H7 (cell line): ENCODE measurements at regions not wholly inside any gene's neighbourhood (a gene's known extent, or its start where the extent isn't known, plus 50 kb on each side); places are given as distances from the start of the nearest gene placed in this dataset.
"Not testable (repeated sequence)": the region's sequence is repeated elsewhere in the genome, so short reads cannot be mapped to it uniquely, and the experiment has no call there.

Experiments used
- DNase-seq: peaks from one replicate; pipeline ENCODE4 v3.0.0; 2012
- H3K27me3 ChIP-seq: 2 replicates; pipeline ENCODE4 v1.6.0; 2011; ENCODE audit warnings: mild to moderate bottlenecking, low read length; ENCODE audit not compliant: control insufficient read depth, insufficient read depth
- H3K36me3 ChIP-seq: replicated peaks from 2 replicates; pipeline ENCODE4 v1.5.1; 2011; ENCODE audit warnings: low read length; ENCODE audit not compliant: control insufficient read depth, insufficient read depth
- H3K4me3 ChIP-seq: 2 replicates; pipeline ENCODE4 v1.5.1; 2011; ENCODE audit warnings: low read depth, mild to moderate bottlenecking, control low read depth, low read length, moderate library complexity; ENCODE audit not compliant: insufficient read depth

DNA sequence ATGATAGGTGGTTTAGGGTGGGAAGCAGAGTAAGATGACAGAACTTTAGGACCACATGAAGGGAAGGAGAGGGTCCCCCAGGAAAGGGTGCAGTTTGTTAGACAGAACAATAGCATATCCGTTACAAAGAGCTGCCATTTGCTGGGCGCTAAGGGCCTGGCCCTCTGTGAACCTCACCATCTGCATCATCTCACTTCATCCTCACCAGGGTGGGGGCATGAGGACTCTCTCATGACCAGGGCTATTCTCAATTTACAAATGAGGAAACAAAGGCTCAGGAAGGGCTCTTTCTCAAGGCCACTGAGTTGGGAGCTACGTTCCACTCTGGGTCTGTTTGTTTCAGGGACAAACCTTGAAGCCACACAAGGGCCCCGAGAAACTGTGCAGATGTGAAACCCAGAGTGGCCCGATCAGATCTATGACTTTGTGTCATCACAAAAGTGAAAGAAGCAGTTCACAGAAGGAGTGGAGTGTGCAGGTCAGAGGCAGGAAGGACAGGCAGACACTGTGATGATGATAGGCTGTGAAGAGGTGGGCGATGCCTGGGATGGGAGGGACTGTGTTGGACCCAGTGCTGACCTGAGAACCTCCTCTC, 304.8 kb upstream of the PLGLB2 start:
- not testable (repeated sequence) for H3K27me3 ChIP-seq, DNase-seq, H3K36me3 ChIP-seq, H3K4me3 ChIP-seq

- H3K36me3 ChIP-seq, DNase-seq, H3K4me3 ChIP-seq, H3K27me3 ChIP-seq: not testable (repeated sequence)
Measured at GRCh38 chr2:87444951-87445350, 302.9 kb upstream of the PLGLB2 start.

- H3K27me3 ChIP-seq, H3K4me3 ChIP-seq, H3K36me3 ChIP-seq, DNase-seq: not testable (repeated sequence)
Measured at GRCh38 chr2:87445613-87446312, 302.1 kb upstream of the PLGLB2 start.

- H3K4me3 ChIP-seq, H3K36me3 ChIP-seq, DNase-seq, H3K27me3 ChIP-seq: not testable (repeated sequence)
Measured at GRCh38 chr2:87446313-87446696, 301.6 kb upstream of the PLGLB2 start.

DNA sequence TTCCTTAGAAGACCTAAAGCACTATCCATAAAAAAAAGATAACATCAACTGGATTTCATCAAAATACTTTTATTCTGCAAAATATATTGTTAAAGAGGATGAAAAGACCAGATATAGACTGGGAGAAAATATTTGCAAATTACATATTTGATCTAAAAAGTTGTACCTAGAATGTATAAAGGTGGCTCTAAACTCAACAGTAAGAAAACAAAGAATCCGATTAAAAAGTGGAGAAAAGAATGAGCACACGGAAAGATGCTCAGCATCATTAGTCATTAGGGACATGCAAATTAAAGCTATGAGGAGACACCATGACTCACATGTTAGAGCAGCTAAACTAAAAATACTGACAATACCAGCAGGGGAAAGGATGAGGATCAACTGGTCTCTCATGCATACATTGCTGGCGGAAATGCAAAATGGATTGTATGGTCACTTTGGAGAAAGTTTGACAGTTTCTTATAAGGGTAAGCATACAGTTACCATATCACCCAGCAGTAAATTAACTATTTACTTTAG, 298.4 kb upstream of the PLGLB2 start:
- not testable (repeated sequence) for H3K27me3 ChIP-seq, H3K4me3 ChIP-seq, DNase-seq, H3K36me3 ChIP-seq

DNA sequence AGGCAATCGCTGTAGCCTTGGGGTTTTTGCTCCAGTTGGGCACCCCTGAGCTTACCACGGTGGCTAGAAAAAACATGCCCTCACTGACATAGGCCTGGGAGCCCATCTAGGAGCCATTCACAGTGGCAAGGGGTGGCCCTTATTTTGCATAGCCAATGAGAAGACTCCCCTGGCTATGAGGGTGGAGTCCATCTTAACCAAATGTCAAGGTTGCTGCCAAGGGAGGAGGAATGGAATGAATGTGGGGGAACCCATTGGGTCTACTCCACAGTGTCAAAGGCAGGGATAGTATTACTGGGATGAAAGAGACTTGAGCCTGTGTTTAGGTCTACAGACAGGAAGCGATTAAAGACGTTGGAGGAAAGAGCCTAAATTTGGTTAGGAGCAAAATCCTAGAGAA, 295.7 kb upstream of the PLGLB2 start:
- not testable (repeated sequence) for DNase-seq, H3K4me3 ChIP-seq, H3K36me3 ChIP-seq, H3K27me3 ChIP-seq

- H3K36me3 ChIP-seq, H3K27me3 ChIP-seq, H3K4me3 ChIP-seq, DNase-seq: not testable (repeated sequence)
Measured at GRCh38 chr2:87452861-87453260, 295.0 kb upstream of the PLGLB2 start.

GRCh38 chr2:87453965-87454364, 293.9 kb upstream of the PLGLB2 start:
- not testable (repeated sequence) for H3K4me3 ChIP-seq, DNase-seq, H3K36me3 ChIP-seq, H3K27me3 ChIP-seq

GRCh38 chr2:87454421-87454820, 293.5 kb upstream of the PLGLB2 start:
- H3K27me3 ChIP-seq, H3K36me3 ChIP-seq, DNase-seq, H3K4me3 ChIP-seq: not testable (repeated sequence)

GRCh38 chr2:87455209-87455853, 292.6 kb upstream of the PLGLB2 start:
- DNase-seq, H3K36me3 ChIP-seq, H3K27me3 ChIP-seq: not testable (repeated sequence)
- peak overlapping the region; percentile 22 for H3K4me3 ChIP-seq

DNA sequence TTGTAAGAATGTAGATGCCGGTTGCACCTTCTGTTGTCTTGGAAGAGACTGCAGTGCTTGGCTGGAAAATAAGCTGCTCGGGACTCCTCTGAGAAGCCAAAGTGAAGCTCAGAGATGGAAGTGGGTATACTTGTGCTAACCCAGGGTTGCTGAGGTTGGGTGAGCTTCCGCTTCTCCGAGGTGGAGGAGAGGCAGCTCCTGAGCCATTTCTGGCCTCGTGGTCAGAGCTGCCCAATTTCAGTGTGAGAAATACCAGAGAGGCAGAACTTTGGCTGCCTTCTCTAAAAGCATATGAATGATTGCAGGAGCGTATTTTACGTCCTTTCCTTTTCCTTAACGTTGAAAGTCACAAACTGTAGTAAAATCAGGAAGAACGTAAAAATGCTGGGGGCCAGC, 292.0 kb upstream of the PLGLB2 start:
- H3K36me3 ChIP-seq, H3K27me3 ChIP-seq, DNase-seq: not testable (repeated sequence)
- H3K4me3 ChIP-seq: peak overlapping the region; percentile 22

GRCh38 chr2:87456477-87457128, 291.3 kb upstream of the PLGLB2 start:
- not testable (repeated sequence) for H3K4me3 ChIP-seq, H3K36me3 ChIP-seq, H3K27me3 ChIP-seq
- peak; percentile 24 for DNase-seq

GRCh38 chr2:87457129-87457499, 290.8 kb upstream of the PLGLB2 start:
- not testable (repeated sequence) for H3K27me3 ChIP-seq, H3K36me3 ChIP-seq, H3K4me3 ChIP-seq, DNase-seq

GRCh38 chr2:87458938-87459337, 288.9 kb upstream of the PLGLB2 start:
- H3K4me3 ChIP-seq, H3K36me3 ChIP-seq, DNase-seq, H3K27me3 ChIP-seq: not testable (repeated sequence)

DNA sequence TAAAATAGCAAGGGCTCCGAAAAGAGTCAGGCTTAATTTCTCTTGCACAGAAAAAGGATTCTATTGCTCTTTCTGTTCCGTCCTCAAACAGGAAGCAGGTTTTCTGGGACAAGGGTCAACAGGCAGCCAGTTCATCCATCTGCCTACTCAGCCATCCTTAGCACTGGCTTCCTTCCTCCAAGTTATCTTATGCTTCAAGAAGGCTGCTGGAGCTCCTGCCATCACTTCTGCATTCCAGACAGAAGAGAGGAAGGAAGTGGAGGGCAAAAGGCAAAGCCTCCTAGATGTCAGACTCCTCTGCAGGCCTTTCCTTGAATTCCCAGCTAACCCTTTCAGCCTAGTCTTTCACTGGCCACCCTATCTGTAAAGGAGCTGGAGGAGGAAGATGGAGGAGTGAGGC, 287.8 kb upstream of the PLGLB2 start:
- H3K4me3 ChIP-seq, H3K36me3 ChIP-seq, H3K27me3 ChIP-seq, DNase-seq: not testable (repeated sequence)
